CD4-positive, alpha-beta T cell treated with Interleukin-15 for 1 hour (primary cell): ENCODE measurements at regions not wholly inside any gene's neighbourhood (a gene's known extent, or its start where the extent isn't known, plus 50 kb on each side); places are given as distances from the start of the nearest gene placed in this dataset.
"Not testable (repeated sequence)": the region's sequence is repeated elsewhere in the genome, so short reads cannot be mapped to it uniquely, and the experiment has no call there.

Experiments used
- DNase-seq: peaks from one replicate; pipeline ENCODE4 v3.0.0-alpha.2; 2020

DNA sequence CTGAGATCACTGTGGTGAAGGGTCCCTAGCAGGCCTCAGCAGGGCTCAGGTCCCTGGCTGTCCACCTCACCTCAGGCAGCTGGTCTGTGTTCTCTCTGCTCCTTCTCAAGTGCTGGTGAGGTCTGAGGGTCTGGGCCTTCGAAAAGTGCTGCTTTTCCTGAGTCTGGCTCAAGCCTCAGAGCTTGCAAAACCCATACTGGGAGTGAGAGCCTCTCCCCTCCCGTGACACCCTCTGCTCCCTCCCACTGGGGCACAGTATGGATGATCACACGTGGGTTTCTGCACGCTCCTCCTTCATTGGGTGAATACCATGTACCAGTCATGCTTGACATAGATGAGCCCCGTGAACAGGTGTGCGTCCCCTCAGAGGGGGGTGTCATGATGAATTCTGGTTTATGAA lies 73.3 kb upstream of the WASF3 start:
- no peak for DNase-seq

DNA sequence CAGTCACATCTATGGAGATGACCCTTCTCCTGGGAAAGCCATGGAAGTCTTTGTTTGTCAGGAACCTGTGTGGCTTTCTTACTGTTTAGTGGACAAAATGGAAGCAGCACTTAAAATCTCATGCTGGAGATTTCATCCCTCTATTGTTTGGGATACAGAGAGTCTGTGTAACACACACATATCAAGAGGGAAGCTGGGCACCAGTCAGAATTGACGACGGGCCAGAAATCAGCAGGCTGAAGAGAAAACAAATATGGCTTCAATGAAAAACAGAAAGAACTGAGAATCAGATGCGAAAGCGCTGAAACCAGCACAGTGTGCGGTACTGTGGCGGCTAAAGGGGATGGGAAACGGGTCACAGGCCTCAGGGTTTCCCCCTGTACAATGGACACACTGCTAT lies 72.2 kb upstream of the WASF3 start:
- no peak for DNase-seq

DNA sequence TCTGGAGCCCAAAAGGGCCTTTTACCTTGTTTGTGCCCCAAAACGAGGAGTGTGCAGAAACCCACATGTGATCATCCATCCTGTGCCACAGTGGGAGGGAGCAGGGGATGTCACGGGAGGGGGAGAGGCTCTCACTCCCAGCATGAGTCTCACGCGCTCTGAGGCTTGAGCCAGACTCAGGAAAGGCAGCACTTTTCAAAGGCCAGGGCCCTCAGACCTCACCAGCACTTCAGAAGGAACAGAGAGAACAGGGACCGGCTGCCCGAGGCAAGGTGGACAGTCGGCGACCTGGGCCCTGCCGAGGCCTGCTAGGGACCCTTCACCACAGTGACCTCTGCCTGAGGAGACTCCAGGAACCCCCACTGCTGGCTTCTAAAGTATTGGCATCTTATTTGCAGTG lies 71.7 kb upstream of the WASF3 start:
- DNase-seq = no peak

DNA sequence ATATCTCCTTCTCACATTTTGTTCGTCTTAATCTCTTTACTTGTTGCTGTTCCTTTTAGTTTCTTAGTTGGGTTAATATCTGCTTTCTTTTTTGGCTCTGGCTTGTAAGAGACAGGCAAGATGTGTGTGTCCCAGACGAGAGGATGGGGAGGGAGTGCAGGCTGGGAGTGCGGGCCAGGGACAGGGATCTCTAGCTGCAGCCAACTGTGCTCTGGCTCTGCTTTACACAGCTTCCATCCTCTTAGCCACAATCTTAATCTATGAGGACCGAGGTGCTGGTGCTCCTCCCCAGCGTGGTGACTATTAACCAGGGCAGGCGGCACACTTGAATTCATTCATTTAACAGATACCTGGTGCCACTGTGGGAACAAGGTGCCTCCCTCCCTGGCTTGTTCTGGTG lies 70.9 kb upstream of the WASF3 start:
- no peak for DNase-seq

DNA sequence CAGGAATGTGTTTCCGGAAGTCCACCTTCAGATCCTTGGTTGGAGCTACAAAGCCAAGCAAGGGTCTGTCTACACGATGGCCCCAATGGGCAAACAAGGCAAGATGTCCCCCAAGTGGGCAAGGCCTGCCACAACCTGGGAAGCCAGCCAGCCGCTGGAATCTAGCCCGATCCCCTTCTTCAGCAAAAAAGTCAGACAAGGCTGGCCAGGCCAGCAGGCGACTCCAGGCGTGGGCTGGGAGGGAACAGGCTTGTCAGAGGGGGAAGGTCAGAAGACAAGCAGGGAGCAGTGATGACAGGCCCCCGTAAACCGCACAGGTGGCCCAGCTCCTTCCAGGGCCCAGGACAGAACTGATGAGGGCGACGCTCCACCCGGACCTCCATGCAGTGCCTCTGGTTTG lies 69.7 kb upstream of the WASF3 start:
- no peak for DNase-seq

DNA sequence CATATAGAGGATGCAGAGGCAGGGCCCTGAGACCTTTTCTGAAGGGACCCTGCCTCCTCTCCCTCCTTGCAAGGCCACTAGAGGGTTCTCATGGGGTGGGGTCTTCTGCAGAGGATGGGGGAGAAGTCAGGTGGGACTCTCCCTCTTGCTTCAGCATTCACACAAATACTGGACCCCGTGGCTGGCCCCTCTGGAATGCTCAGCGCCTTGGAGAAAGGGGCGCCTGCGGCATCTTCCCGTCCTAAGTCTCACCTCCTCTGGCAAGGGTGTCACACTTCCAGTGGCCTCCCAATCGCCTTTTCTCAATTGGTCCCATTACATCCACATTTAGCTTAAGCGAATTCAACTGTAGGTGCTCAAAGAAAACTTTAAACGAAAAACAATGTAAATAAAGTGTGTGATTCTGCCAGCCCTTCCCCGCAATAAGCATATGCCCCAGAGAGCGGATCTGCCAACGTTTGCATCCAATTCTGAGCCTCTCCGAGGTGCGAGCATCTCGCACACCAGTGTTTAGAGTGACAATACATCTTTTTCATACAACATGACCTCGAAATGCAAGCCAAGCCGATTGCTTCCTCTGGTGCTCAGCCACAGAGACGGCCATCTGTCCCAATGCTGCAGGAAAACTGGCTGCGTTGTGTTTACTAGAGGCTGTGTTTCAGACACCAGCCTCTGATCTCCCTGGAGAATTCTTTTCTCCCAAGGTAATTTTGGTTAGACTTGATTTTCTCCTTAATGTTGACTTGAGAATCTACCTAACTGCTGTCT lies 69.1 kb upstream of the WASF3 start:
- DNase-seq = no peak

DNA sequence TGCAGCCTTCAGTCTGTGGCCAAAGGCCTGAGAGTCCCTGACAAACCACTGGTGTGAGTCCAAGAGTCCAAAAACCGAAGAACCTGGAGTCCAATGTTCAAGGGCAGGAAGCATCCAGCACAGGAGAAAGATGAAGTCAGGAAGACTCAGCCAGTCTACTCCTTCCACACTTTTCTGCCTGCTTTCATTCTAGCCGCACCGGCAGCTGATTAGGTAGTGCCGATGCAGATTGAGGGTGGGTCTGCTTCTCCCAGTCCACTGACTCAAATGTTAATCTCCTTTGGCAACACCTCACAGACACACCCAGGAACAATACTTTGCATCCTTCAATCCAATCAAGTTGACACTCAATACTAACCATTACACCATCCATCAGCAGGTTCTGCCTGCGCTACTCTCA lies 65.2 kb upstream of the WASF3 start:
- DNase-seq = not testable (repeated sequence)

DNA sequence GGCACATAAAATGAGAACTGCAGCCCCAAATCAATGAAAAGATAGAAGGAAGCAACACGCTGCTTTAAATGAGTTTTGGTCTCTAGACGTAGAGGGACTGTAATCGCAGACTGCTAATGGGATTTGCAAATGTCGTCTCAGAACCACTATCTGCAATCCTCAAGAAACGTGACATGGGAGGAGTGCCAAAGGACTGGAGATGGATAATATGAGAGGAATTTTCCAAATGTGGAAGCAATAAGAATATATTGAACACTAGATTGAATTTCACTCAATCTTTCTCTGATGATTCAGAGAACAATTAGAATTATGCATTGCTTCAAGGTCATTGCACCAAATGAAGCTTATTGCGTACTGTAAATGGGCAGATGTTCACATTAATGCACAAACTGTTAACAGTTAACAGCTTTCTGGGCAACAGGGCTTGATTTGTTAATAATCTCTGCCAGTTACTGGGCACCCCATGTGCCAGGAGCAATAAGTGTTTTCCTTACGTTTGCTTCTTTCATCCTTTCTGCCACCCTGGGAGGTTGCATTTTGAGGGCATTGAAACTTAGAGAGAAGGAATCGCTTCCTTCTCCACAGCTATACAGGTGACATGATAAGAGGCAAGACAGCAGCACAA lies 62.8 kb upstream of the WASF3 start:
- no peak for DNase-seq

DNA sequence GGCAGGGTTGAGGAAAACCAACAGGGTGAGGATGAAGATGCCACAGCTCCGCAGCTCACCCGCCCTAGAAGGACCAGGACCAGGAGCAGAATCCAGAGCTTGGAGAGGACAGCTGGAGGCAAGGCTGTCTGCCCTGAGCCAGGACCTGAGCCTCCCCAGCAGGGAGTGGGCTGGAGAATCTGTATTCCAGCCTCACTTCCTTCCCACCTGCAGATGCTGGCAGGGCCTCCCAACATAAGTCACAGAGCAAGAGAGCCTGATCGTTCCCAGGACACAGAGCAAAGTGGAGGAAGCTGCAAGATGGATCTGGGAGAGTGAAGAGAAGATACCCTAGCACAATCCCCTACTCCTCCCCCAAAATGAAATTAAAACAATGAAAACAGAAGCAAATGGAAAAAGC lies 61.7 kb upstream of the WASF3 start:
- DNase-seq = no peak

DNA sequence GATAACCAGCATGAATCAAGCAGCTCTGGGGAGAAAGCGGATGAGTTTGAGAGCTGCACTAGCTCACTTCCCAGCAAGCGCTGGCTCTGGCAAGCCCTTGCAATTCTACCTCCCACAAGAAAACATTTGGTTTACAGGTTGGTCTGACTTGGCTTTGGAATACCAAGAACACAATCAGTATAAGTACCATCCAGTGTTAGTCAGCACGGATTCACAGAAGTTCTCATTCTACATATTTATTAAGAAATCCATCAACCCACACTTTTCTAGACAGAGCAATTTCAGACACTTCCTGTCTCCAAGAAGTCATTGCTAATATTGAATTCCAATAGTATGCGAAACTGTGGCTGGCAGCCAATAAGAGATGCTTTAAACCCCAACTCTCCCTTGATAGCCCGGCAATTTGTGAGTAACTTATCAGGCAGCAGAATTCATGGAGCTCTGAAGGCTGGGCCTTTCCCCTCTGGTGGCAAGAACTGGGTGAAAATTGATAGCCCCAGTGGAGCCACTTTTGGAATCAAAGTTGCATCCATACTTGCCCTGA lies 59.4 kb upstream of the WASF3 start:
- DNase-seq = no peak

DNA sequence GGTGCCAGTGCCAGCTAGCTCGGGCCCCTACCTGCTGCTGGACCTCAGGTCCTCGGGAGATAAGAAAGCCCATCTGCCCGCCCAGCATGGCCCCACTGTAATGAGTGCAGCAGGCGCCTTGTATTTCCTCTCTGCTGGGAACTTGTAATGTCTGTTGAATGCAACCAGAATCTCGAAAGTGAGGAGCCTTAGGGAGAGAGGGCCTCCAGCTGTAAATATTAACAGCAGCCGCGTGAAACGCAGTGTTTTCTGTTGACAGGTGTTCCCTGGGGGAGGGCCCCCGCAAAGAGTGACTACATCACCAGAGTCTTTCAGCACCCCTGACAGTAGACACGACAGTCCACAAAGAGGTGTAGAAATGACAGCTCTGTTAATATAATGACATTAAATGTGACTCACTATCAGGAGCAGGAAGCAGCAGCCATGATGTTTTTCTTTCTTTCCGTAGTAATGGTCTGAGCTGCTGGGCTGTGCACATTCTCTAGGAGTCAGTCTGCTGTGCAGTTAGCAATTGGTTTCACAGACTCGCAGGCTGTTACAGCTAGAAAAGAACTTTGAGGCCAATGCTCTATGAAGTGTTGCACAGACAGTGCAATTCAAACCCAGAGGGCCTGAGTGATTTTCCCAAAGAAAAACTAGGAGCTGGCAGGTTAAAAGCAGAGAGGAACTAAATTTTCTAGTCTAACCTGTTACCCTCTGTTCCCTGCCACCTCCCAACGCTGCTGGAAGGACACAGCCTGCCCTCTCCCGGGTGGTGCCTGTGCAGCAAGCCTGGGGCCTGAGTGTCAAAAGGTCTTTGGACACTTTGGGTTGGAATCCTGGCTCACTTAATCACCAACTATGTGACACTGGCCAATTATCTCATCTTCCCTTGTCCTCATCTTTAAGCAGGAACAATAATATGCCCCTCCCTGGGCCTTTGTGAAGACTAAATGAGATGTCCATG lies 58.6 kb upstream of the WASF3 start:
- DNase-seq = no peak

DNA sequence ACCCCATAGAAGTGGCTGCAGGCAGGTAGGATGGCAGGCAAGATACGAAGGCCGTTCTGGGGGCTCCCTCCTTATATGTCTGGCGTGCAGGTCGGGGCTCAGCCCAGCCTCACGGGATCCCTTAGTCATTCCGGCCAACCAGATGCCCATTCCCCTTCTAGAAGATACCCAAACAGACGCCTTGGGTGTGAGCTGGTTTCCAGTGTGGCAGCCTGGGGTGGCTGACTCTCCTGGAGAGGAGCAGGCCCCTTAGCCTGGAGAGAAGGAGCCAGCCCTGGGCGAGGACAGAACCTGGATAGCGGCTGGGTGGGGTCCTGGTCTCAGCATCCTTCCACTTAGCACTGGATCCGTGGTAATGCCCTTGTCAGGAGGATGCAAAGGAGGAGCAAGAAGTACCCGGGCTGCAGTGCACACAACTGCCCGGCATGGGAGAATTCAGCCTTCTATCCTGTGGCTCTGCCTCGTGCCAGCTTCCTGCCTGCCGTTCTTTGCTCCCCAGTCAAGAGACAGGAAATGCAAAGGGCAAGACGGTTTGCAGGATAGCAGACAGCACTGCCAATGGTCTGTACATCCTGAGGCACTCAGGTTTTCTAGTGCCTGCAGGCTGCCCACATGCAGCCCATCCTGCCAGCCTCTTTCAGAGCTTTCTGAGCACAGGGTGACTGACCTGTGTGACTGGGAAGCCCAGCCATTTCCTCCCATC lies 56.7 kb upstream of the WASF3 start:
- no peak for DNase-seq

DNA sequence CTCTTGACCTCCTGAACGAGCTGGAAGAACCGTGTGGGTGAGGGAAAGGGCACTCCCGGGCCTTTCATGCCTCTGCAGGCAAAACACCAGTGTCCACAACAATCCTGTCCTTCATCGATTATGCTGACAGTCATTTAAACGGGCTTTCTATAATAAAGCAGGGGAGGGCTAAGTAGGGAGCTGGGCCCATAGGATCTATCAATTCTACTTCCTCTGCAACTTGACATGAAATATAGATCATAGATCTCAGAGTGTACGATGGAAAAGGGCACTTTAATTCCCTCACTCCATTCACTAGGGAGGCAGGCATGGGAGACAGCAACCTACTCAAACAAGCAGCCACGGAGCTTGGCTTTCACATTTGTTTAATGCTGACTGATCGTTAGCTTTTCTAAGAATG lies 55.8 kb upstream of the WASF3 start:
- no peak for DNase-seq

DNA sequence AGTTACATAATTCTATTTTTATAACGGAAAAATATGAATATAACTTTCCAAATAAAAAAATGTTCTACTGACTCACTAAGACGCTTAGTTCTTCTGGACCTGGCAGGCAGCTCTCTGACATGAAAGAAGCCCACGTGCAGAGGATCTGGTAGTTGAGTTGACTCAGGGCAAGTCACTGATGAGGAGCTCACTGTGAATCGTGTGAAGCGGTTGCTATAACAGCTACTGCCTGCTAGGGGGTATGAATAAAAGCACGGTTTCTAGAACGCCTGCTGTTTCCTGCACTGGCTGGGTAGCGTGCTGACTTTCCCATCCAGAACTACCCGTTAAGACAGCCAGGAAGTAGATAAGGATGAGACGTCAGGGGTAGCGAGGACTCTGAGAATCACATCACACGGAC lies 54.7 kb upstream of the WASF3 start:
- no peak for DNase-seq

DNA sequence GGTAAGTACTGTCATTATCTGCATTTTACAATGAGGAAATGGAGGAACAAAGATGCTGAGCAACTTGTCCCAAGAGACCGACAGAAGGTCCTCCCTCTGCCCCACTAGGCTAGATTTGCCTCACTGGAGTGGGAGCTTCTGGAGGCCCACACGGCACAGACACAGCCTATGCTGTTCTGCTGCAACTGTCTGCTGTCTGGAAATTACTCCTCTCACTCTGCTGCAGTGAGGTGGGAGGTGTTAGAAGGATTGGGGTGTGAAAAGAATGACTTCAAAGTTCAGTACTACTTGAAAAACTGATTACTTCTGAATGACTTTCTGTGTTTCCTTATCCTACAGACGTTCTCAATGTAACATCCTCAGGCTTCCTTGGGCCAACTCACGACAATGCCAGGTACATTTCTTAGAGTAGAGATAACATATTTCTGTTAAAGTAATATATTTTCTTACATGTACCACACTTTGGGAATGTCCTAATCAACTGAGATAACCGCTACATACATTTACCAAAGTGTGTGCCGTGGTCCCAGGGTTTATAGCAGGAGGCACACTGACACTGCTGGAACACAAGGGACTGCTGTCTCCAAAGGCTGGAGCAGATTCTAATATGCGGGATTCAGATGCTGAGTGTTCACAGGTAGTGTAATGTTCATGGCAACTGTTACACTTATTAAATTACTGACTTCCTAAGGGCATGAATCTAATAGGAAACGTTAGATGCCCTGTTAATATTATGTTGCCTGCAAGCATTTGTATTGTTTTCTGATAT lies 53.5 kb upstream of the WASF3 start:
- no peak for DNase-seq
